Vagina (tissue), 2 donors: ENCODE measurements at regions not wholly inside any gene's neighbourhood (a gene's known extent, or its start where the extent isn't known, plus 50 kb on each side); places are given as distances from the start of the nearest gene placed in this dataset.

Experiments used
- DNase-seq, 2 donors: peaks; one replicate each; pipeline ENCODE4 v3.0.0-alpha.2; 2017; ENCODE audit errors: extremely low spot score in 2 of 2
- H3K27ac ChIP-seq: fragments of 200-600 bp; sonication (generic); one replicate; pipeline ENCODE4 v1.5.1; 2019
- H3K27me3 ChIP-seq: fragments of 200-600 bp; sonication (generic); one replicate; pipeline ENCODE4 v1.5.1; 2019
- H3K36me3 ChIP-seq, 2 donors: fragments of 200-600 bp; sonication (generic); one replicate each; pipeline ENCODE4 v1.5.1; 2017 to 2019
- H3K4me1 ChIP-seq: fragments of 200-600 bp; sonication (generic); one replicate; pipeline ENCODE4 v1.5.1; 2019
- H3K4me3 ChIP-seq, 2 donors: fragments of 200-600 bp; sonication (generic); 1 replicate in 1 of 2; 2 replicates in 1 of 2; pipeline ENCODE4 v1.5.1; 2016 to 2019
- H3K9me3 ChIP-seq: fragments of 200-600 bp; sonication (generic); one replicate; pipeline ENCODE4 v1.5.1; 2019
- POLR2A ChIP-seq, 2 donors: fragments of 450-650 bp; IDR thresholded peaks; one replicate each; pipeline ENCODE4 v1.6.1; 2017; ENCODE audit warnings: antibody characterized with exemption in 2 of 2, mild to moderate bottlenecking in 2 of 2, moderate library complexity in 2 of 2
- POLR2AphosphoS5 ChIP-seq, 2 donors: sonication (generic); formaldehyde crosslinking; IDR thresholded peaks; one replicate each; pipeline ENCODE4 v1.9.0; 2017; ENCODE audit warnings: antibody characterized with exemption in 2 of 2, mild to moderate bottlenecking in 2 of 2, low read depth in 1 of 2; ENCODE audit not compliant: insufficient read depth in 1 of 2
- intact Hi-C: fragments of 100-400 bp; cut with DNase I; formaldehyde crosslinking; loops from one replicate; pipeline ENCODE4 v1.15.1; 2023
- TF ChIP-seq, protein P1 (sequence below), 3 experiments: fragments of 450-650 bp in 2 of 3; fragments of 200-600 bp in 1 of 3; sonication (generic) in 1 of 3; IDR thresholded peaks; one replicate each; pipeline ENCODE4 v1.5.1; 2017 to 2019; ENCODE audit warnings: antibody characterized with exemption in 3 of 3, mild to moderate bottlenecking in 2 of 3, moderate library complexity in 2 of 3

DNA sequence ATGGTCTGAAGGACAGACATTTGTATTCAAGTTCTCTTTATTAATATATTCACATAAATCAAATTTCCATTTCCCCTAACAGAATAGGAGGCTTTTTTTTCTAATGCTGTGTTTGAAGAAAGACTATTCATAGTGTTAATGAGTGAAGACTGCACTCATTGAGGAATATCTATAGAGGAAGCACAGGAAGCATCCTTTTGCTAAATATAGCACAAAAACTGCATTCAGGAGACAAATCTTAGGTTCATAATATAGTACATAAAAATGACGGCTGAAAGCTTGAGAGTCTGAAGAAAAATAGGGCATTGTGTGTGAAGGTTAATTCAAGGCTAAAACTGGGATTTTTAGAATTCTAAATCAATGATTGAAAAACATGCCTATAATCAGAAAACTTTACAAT is 50.4 kb upstream of the ANKRD50 start:
- no peaks in the 10 kb centered on the region for H3K27me3 ChIP-seq
- H3K27ac ChIP-seq, result no peak overlapping the region
- intact Hi-C loops, result no loop called here
- no peaks in the 10 kb centered on the region for H3K36me3 ChIP-seq
- H3K4me1 ChIP-seq, result no peaks in the 10 kb centered on the region
- DNase-seq, result no peak
- H3K4me3 ChIP-seq, result no peak overlapping the region
- TF ChIP-seq POLR2A (IDR thresholded peaks at IDR 0.05) (no peak), POLR2AphosphoS5 (IDR thresholded peaks at IDR 0.05; ENCODE audit: insufficient read depth in 1 of 2, low read depth in 1 of 2) (no peak)
- TF ChIP-seq, protein P1, sequence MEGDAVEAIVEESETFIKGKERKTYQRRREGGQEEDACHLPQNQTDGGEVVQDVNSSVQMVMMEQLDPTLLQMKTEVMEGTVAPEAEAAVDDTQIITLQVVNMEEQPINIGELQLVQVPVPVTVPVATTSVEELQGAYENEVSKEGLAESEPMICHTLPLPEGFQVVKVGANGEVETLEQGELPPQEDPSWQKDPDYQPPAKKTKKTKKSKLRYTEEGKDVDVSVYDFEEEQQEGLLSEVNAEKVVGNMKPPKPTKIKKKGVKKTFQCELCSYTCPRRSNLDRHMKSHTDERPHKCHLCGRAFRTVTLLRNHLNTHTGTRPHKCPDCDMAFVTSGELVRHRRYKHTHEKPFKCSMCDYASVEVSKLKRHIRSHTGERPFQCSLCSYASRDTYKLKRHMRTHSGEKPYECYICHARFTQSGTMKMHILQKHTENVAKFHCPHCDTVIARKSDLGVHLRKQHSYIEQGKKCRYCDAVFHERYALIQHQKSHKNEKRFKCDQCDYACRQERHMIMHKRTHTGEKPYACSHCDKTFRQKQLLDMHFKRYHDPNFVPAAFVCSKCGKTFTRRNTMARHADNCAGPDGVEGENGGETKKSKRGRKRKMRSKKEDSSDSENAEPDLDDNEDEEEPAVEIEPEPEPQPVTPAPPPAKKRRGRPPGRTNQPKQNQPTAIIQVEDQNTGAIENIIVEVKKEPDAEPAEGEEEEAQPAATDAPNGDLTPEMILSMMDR (IDR thresholded peaks at IDR 0.05), result no peak
- H3K9me3 ChIP-seq, result no peaks in the 10 kb centered on the region
